GM12873 (cell line): ENCODE measurements at regions not wholly inside any gene's neighbourhood (a gene's known extent, or its start where the extent isn't known, plus 50 kb on each side); places are given as distances from the start of the nearest gene placed in this dataset.

Source experiments
- TF ChIP-seq, protein P1 (sequence below): IDR thresholded peaks from 2 replicates; pipeline ENCODE4 v1.5.1; 2012; ENCODE audit warnings: low read depth, mild to moderate bottlenecking, moderate library complexity, low read length, control low read depth; ENCODE audit not compliant: insufficient read depth; ENCODE audit errors: missing control alignments

DNA sequence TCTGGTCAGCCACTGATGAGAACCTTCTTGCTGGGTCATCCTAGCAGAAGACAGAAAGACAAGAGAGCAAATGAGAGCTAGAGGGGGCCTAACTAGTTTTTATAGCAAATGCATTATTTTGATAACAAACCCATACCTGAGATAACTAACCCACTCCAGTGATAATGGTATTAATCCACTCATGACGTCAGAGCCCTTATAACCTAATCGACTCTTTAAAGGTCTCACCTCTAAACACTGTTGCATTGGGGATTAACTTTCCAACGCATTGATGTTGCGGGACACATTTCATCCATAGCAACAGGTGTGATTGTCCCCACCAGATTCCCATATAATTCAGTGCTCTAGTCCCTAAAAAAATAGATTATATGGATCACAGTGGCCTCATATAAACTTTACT, 312.1 kb downstream of the HTR1B start:
- TF ChIP-seq, protein P1, sequence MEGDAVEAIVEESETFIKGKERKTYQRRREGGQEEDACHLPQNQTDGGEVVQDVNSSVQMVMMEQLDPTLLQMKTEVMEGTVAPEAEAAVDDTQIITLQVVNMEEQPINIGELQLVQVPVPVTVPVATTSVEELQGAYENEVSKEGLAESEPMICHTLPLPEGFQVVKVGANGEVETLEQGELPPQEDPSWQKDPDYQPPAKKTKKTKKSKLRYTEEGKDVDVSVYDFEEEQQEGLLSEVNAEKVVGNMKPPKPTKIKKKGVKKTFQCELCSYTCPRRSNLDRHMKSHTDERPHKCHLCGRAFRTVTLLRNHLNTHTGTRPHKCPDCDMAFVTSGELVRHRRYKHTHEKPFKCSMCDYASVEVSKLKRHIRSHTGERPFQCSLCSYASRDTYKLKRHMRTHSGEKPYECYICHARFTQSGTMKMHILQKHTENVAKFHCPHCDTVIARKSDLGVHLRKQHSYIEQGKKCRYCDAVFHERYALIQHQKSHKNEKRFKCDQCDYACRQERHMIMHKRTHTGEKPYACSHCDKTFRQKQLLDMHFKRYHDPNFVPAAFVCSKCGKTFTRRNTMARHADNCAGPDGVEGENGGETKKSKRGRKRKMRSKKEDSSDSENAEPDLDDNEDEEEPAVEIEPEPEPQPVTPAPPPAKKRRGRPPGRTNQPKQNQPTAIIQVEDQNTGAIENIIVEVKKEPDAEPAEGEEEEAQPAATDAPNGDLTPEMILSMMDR: no peak

DNA sequence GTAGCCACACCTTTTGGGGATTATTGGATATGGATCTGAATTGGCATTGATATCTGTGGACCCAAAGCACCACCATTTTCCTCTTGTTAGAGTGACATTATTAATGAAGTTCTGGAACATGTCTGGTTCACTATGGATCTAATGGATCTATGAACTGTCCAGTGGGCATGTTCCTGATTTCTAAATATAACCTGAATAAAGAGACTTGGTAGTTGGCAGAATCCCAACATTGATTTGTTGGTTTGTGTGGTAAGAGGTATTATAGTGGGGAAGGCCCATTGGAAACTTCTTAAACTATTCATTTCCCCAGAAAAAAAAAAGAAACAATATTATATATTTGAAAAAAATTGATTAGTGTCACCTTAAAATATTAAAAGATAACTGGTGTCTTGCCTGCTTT, 312.6 kb downstream of the HTR1B start:
- TF ChIP-seq, protein P1: no peak

DNA sequence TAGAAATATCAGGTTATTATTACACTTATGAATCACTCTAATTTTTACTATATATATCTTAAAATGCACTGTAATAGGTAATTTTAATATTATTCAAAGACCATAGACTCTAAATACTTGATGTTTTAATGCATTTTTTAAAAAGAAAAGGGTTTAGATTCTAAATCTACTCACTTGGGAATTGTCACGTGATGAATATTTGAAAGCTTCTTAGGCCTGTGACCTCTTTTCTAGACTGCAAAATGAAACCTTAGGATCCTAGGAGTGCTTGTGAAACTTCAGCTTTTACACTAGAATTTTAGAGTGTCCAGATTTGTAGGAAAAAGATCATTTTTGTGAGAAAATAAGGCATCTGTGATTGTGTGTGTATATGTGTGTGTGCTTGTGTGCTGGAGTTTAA, 318.0 kb downstream of the HTR1B start:
- TF ChIP-seq, protein P1: no peak

DNA sequence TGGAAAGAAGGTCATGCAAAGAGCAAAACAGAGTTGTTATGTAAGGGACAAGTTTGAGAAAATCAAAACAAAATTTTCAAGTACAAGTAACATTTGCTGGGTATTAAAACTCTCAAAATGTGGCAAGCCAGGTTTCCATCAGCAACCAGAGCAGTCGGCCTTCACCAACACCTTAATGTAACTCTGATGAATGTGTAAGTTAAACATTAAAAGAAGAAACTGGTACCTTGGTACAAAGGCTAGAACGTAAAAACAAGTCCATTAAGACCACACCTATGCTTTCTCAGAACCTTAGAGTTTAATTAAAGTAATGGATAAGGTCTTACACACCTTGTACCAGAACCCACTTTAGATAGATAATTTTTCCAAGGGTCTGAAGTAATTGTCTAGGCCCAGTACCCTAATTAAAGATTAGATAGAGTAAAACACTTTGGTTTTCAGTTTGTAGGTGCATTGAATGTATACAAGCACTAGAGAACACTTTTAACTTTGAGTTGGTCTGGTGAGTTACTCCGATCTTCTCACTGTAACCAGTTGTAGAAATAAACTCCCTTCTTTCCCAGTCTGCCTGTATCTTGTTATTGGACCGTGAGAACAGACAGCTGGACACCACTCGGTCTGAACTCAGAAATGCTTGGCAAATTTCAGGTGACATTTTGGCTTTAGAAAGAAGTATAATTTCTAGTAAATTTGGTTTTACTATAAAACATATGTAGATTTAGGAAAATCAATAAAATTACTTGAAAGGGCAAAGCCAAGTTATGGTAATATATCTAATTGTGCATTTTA, 319.4 kb downstream of the HTR1B start:
- TF ChIP-seq, protein P1: no peak

DNA sequence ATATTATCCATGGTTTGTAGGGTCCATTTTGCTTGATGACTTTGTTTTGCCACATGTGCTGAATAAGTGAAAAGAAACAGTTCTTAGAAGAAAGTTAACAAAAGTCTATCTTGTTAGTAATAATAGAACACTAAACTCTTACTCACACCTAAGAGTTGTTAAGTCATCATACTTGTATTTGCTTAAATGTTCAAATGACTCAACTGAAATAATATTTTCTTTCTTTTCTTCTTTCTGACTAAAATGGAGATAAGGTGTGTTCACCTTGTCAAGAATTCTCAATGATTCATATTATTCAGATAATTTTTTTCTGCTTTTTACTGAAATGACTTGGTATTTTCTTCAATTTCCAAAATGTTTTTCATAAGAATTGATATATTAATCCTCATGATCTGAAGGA, 327.2 kb downstream of the HTR1B start:
- TF ChIP-seq, protein P1: no peak

DNA sequence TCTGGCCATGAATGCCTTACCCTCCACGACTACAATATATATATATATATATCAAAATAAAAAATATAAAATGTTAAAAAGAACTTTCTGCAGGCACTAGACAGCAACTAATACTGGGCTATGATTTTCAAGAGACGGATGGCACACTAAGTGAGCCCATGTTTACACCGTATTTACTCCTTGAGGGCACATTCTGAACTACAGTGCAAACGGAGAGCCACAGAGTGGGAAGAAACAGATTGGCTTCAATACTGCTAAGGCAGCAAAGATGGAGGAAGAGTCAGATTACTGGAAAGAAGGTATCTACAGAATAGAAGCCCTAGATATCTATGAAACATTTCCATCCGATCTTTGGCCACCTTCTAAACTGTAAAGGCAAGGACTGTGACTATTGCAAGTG, 330.3 kb downstream of the HTR1B start:
- TF ChIP-seq, protein P1: no peak

DNA sequence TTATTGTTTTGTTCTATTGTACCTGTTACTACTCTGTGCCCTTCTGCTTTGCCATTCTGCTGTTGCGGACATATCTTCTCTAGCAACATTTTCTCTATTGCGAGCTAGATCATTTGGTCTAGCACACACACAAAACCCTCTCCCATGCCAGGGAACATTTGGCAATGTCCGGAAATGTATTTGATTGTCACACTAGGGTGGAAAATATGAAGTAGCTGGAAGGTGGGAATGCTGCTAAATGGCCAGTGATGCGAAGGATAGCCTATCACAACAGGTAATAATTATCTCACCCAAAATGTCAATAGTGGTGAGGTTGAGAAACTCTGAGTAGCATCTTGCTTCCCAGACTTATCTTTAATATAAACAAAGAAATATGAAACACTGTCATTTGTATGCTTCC, 331.9 kb downstream of the HTR1B start:
- TF ChIP-seq, protein P1: no peak
